Neural progenitor cell (in vitro differentiated cells): ENCODE measurements at regions not wholly inside any gene's neighbourhood (a gene's known extent, or its start where the extent isn't known, plus 50 kb on each side); places are given as distances from the start of the nearest gene placed in this dataset.
"Not testable (repeated sequence)": the region's sequence is repeated elsewhere in the genome, so short reads cannot be mapped to it uniquely, and the experiment has no call there.

Experiments
- DNase-seq: peaks from one replicate; pipeline ENCODE4 v3.0.0-alpha.2; 2016; ENCODE audit warnings: low spot score
- H2AFZ ChIP-seq: fragments of 200-600 bp; sonication (generic); replicated peaks from 2 replicates; pipeline ENCODE4 v1.6.1; 2016; ENCODE audit warnings: antibody characterized with exemption
- H3F3A ChIP-seq: fragments of 200-600 bp; sonication (generic); 2 replicates; pipeline ENCODE4 v1.6.1; 2016; ENCODE audit warnings: antibody characterized with exemption, low read depth
- H3K27ac ChIP-seq: fragments of 200-600 bp; sonication (generic); 2 replicates; pipeline ENCODE4 v1.5.1; 2016; ENCODE audit warnings: mild to moderate bottlenecking
- H3K27me3 ChIP-seq: fragments of 200-600 bp; sonication (generic); 2 replicates; pipeline ENCODE4 v1.6.1; 2016; ENCODE audit warnings: mild to moderate bottlenecking, moderate library complexity
- H3K36me3 ChIP-seq: fragments of 200-600 bp; sonication (generic); 2 replicates; pipeline ENCODE4 v1.5.1; 2016
- H3K4me1 ChIP-seq: fragments of 200-600 bp; sonication (generic); 2 replicates; pipeline ENCODE4 v1.6.1; 2016; ENCODE audit warnings: mixed run types
- H3K4me2 ChIP-seq: fragments of 200-600 bp; sonication (generic); 2 replicates; pipeline ENCODE4 v1.6.1; 2016
- H3K4me3 ChIP-seq: fragments of 200-600 bp; sonication (generic); 2 replicates; pipeline ENCODE4 v1.5.1; 2016
- H3K79me2 ChIP-seq: fragments of 200-600 bp; sonication (generic); 2 replicates; pipeline ENCODE4 v1.6.1; 2016; ENCODE audit warnings: low read depth
- H3K9ac ChIP-seq: fragments of 200-600 bp; sonication (generic); 2 replicates; pipeline ENCODE4 v1.6.1; 2016
- H3K9me3 ChIP-seq: fragments of 200-600 bp; sonication (generic); 2 replicates; pipeline ENCODE4 v1.5.1; 2016; ENCODE audit warnings: low read depth
- H4K20me1 ChIP-seq: fragments of 200-600 bp; sonication (generic); 2 replicates; pipeline ENCODE4 v1.6.1; 2016; ENCODE audit warnings: low read depth
- H3K27ac Mint-ChIP-seq: 3 replicates; pipeline ENCODE4 v1.8.0; 2021; ENCODE audit warnings: mixed read lengths
- H3K27me3 Mint-ChIP-seq: 2 replicates; pipeline ENCODE4 v1.8.0; 2022; ENCODE audit warnings: low read depth, mild to moderate bottlenecking, inconsistent platforms, moderate library complexity, mixed read lengths; ENCODE audit not compliant: insufficient read depth
- H3K36me3 Mint-ChIP-seq: 3 replicates; pipeline ENCODE4 v1.8.0; 2021; ENCODE audit warnings: mixed read lengths
- H3K4me1 Mint-ChIP-seq: 3 replicates; pipeline ENCODE4 v1.8.0; 2021; ENCODE audit warnings: mixed read lengths
- H3K4me3 Mint-ChIP-seq: 3 replicates; pipeline ENCODE4 v1.8.0; 2021; ENCODE audit warnings: mild to moderate bottlenecking, moderate library complexity, mixed read lengths
- H3K9me3 Mint-ChIP-seq: 3 replicates; pipeline ENCODE4 v1.8.0; 2020; ENCODE audit warnings: mixed read lengths
- CTCF ChIP-seq: fragments of 200-600 bp; sonication (generic); IDR thresholded peaks from 2 replicates; pipeline ENCODE4 v1.5.1; 2017; ENCODE audit warnings: antibody characterized with exemption, mild to moderate bottlenecking
- EZH2 ChIP-seq: fragments of 200-600 bp; sonication (generic); IDR thresholded peaks from 2 replicates; pipeline ENCODE4 v1.6.1; 2017; ENCODE audit warnings: antibody characterized with exemption, mild to moderate bottlenecking, moderate library complexity
- EZH2phosphoT487 ChIP-seq: fragments of 200-600 bp; sonication (generic); IDR thresholded peaks from 2 replicates; pipeline ENCODE4 v1.6.1; 2017; ENCODE audit warnings: antibody characterized with exemption

- H3K4me3 Mint-ChIP-seq, H3K4me3 ChIP-seq, H3K27ac Mint-ChIP-seq, H3K36me3 Mint-ChIP-seq, H3K4me1 ChIP-seq, H3K27me3 Mint-ChIP-seq, H3K79me2 ChIP-seq, H3K4me1 Mint-ChIP-seq, H3F3A ChIP-seq, H3K4me2 ChIP-seq, H3K27me3 ChIP-seq, H3K9me3 ChIP-seq, H3K27ac ChIP-seq, H3K9ac ChIP-seq, H3K36me3 ChIP-seq, H2AFZ ChIP-seq, DNase-seq, H4K20me1 ChIP-seq: not testable (repeated sequence)
- H3K9me3 Mint-ChIP-seq = peaks cover 45% of the 10 kb centered on the region
Measured at GRCh38 chr19:21668072-21668773, 99.2 kb downstream of the ZNF100 start.

GRCh38 chr19:21655540-21656126 lies 111.7 kb downstream of the ZNF100 start:
- Histone ChIP-seq H3K9me3 (peaks cover 27% of the 10 kb centered on the region), H2AFZ (no peak overlapping the region), H3K4me2 (no peak overlapping the region), H3K27me3 (no peaks in the 10 kb centered on the region), H3K4me1 (no peaks in the 10 kb centered on the region), H3K9ac (no peak overlapping the region), H3K79me2 (no peaks in the 10 kb centered on the region), H3K36me3 (peaks cover 4% of the 10 kb centered on the region), H3K4me3 (no peak overlapping the region), H3F3A (no peaks in the 10 kb centered on the region), H3K27ac (no peak overlapping the region), H4K20me1 (no peaks in the 10 kb centered on the region)
- Mint-ChIP-seq H3K4me1 (no peaks in the 10 kb centered on the region), H3K36me3 (no peaks in the 10 kb centered on the region), H3K9me3 (peaks cover 30% of the 10 kb centered on the region), H3K27ac (no peak overlapping the region), H3K27me3 (no peaks in the 10 kb centered on the region), H3K4me3 (no peak overlapping the region)
- DNase-seq = no peak
- no peak for TF ChIP-seq EZH2

GRCh38 chr19:21651478-21651877 lies 115.9 kb downstream of the ZNF100 start:
- peaks cover 43% of the 10 kb centered on the region for H3K9me3 Mint-ChIP-seq
- not testable (repeated sequence) for H3K4me1 Mint-ChIP-seq, H3K27me3 ChIP-seq, H3K4me3 ChIP-seq, DNase-seq, H3K79me2 ChIP-seq, H3K36me3 ChIP-seq, H3K4me2 ChIP-seq, H3K27ac Mint-ChIP-seq, H3F3A ChIP-seq, H3K27me3 Mint-ChIP-seq, H3K9ac ChIP-seq, H3K36me3 Mint-ChIP-seq, H3K4me1 ChIP-seq, H3K27ac ChIP-seq, H4K20me1 ChIP-seq, H2AFZ ChIP-seq, H3K4me3 Mint-ChIP-seq
- peaks cover 21% of the 10 kb centered on the region for H3K9me3 ChIP-seq

GRCh38 chr19:21638776-21639175 lies 128.6 kb downstream of the ZNF100 start:
- Mint-ChIP-seq H3K27me3 (no peaks in the 10 kb centered on the region), H3K36me3 (no peaks in the 10 kb centered on the region), H3K9me3 (peaks cover 39% of the 10 kb centered on the region), H3K4me1 (no peaks in the 10 kb centered on the region), H3K4me3 (no peak overlapping the region), H3K27ac (no peak overlapping the region)
- DNase-seq = no peak
- H3K79me2 ChIP-seq = no peaks in the 10 kb centered on the region
- no peak overlapping the region for H3K4me2 ChIP-seq
- H3K27me3 ChIP-seq = no peaks in the 10 kb centered on the region
- TF ChIP-seq EZH2 = no peak
- no peak for TF ChIP-seq CTCF
- TF ChIP-seq EZH2phosphoT487 = no peak
- H4K20me1 ChIP-seq = no peaks in the 10 kb centered on the region
- no peaks in the 10 kb centered on the region for H3K36me3 ChIP-seq
- H3K4me3 ChIP-seq = no peak overlapping the region
- H2AFZ ChIP-seq = no peak overlapping the region
- no peaks in the 10 kb centered on the region for H3F3A ChIP-seq
- no peak overlapping the region for H3K27ac ChIP-seq
- no peak overlapping the region for H3K9ac ChIP-seq
- no peaks in the 10 kb centered on the region for H3K9me3 ChIP-seq
- no peaks in the 10 kb centered on the region for H3K4me1 ChIP-seq
